GM12878 (cell line): ENCODE measurements at regions not wholly inside any gene's neighbourhood (a gene's known extent, or its start where the extent isn't known, plus 50 kb on each side); places are given as distances from the start of the nearest gene placed in this dataset.

ENCODE experiments used
- ATAC-seq: fragments of 200-7000 bp; cut with Tn5 transposase; 3 replicates; pipeline ENCODE4 v1.9.1; 2020; ENCODE audit warnings: mild to moderate bottlenecking, moderate library complexity
- BruUV-seq: library from RNA; stranded (reverse); fragments of 400-500 nt; replicated peaks from 2 replicates; lab custom pipeline; 2021; lab: Mats Ljungman, UMichigan
- CTCF ChIA-PET: fragments of 300-600 bp; sonication (Branson Sonifier 250); formaldehyde crosslinking; extraction: SDS; loops from one replicate; lab custom pipeline; 2021; ENCODE audit warnings: inconsistent platforms; lab: Yijun Ruan, JAX
- POLR2A ChIA-PET: fragments of 350-600 bp; formaldehyde crosslinking; extraction: SDS; loops from one replicate; lab custom pipeline; 2021; ENCODE audit warnings: inconsistent platforms; lab: Charles Lee
- RAD21 ChIA-PET: fragments of 300-600 bp; sonication (Branson Sonifier 250); formaldehyde crosslinking; loops from one replicate; lab custom pipeline; 2023; ENCODE audit warnings: antibody characterized with exemption; ENCODE audit not compliant: unreplicated experiment; lab: Charles Lee
- SMC1A ChIA-PET: fragments of 300-600 bp; sonication (Branson Sonifier 250); formaldehyde crosslinking; loops from one replicate; lab custom pipeline; 2023; ENCODE audit not compliant: unreplicated experiment, uncharacterized antibody; lab: Charles Lee
- DNase-seq: peaks from one replicate; pipeline ENCODE4 v3.0.0-alpha.2; 2011; ENCODE audit warnings: low read depth, low spot score
- FAIRE-seq: peaks from 3 replicates; lab custom pipeline; 2011; peaks lifted over from hg19 to GRCh38; lab: Jason Lieb, UNC
- H2AFZ ChIP-seq: 2 replicates; pipeline ENCODE4 v1.6.0; 2011; ENCODE audit warnings: low read depth, low read length, control low read depth; ENCODE audit not compliant: control insufficient read depth
- H3K27ac ChIP-seq: 2 replicates; pipeline ENCODE4 v1.5.1; 2011; ENCODE audit warnings: control low read depth; ENCODE audit not compliant: control insufficient read depth, insufficient read depth
- H3K27me3 ChIP-seq, 2 experiments: replicated peaks in 1 of 2; 2 replicates each; pipeline versions ENCODE4 v1.6.0 to v1.6.1; 2011; ENCODE audit warnings: low read length in 1 of 2; ENCODE audit not compliant: control insufficient read depth in 2 of 2, insufficient read depth in 2 of 2
- H3K36me3 ChIP-seq, 2 experiments: 2 replicates each; pipeline ENCODE4 v1.5.1; 2011; ENCODE audit warnings: low read length in 1 of 2; ENCODE audit not compliant: control insufficient read depth in 2 of 2, insufficient read depth in 2 of 2
- H3K4me1 ChIP-seq: 2 replicates; pipeline ENCODE4 v1.6.1; 2011; ENCODE audit warnings: mild to moderate bottlenecking, low read length, moderate library complexity, mixed read lengths; ENCODE audit not compliant: control insufficient read depth, insufficient read depth
- H3K4me2 ChIP-seq: 2 replicates; pipeline ENCODE4 v1.6.0; 2011; ENCODE audit warnings: control low read depth; ENCODE audit not compliant: control insufficient read depth, insufficient read depth
- H3K4me3 ChIP-seq: fragments of 200-600 bp; sonication (generic); 2 replicates; pipeline ENCODE4 v1.5.1; 2016
- H3K79me2 ChIP-seq: 2 replicates; pipeline ENCODE4 v1.6.0; 2011; ENCODE audit warnings: low read length; ENCODE audit not compliant: control insufficient read depth, insufficient read depth
- H3K9ac ChIP-seq: 2 replicates; pipeline ENCODE4 v1.8.0; 2011; ENCODE audit warnings: low read length, control low read depth, mixed read lengths; ENCODE audit not compliant: control insufficient read depth, insufficient read depth
- H3K9me3 ChIP-seq: replicated peaks from 3 replicates; pipeline ENCODE4 v1.5.1; 2011; ENCODE audit warnings: mild to moderate bottlenecking, low read length; ENCODE audit not compliant: control insufficient read depth, insufficient read depth
- H4K20me1 ChIP-seq: 2 replicates; pipeline ENCODE4 v1.6.0; 2011; ENCODE audit not compliant: control insufficient read depth, insufficient read depth
- CHD4 ChIP-seq: fragments of 200-600 bp; sonication (generic); IDR thresholded peaks from 2 replicates; pipeline ENCODE4 v1.6.1; 2016; ENCODE audit warnings: mild to moderate bottlenecking
- CUX1 ChIP-seq: IDR thresholded peaks from 2 replicates; pipeline ENCODE4 v1.6.1; 2012; ENCODE audit warnings: improper control_type of control experiment, low read depth, low read length; ENCODE audit not compliant: insufficient replicate concordance
- HCFC1 ChIP-seq: fragments of 150-350 bp; IDR thresholded peaks from 2 replicates; pipeline ENCODE4 v1.6.1; 2014; ENCODE audit warnings: low read length
- KAT2A ChIP-seq: conservative IDR thresholded peaks from 2 replicates; pipeline ENCODE4 v1.6.1; 2011; ENCODE audit warnings: low read depth, low read length; ENCODE audit not compliant: control insufficient read depth
- WGBS: methylation state at CpG from one replicate; pipeline ENCODE4 v1.1.6; 2016; ENCODE audit warnings: low lambda C conversion rate; ENCODE audit not compliant: insufficient replicate concordance, insufficient coverage; ENCODE audit errors: missing lambda C conversion rate; 5-methylcytosine and 5-hydroxymethylcytosine counted together
- in situ Hi-C: fragments of 300-500 bp; cut with MboI; formaldehyde crosslinking; loops from 9 replicates; pipeline ENCODE4 v1.14.3; 2018; ENCODE audit warnings: mixed read lengths
- intact Hi-C: fragments of 100-400 bp; cut with micrococcal nuclease; formaldehyde crosslinking; loops from one replicate; pipeline ENCODE4 v1.14.2; 2022; ENCODE audit not compliant: unreplicated experiment
- TF ChIP-seq, protein P1 (sequence below): fragments of 450-650 bp; IDR thresholded peaks from 2 replicates; pipeline ENCODE4 v1.6.1; 2018; ENCODE audit warnings: mild to moderate bottlenecking, low read depth, moderate library complexity; ENCODE audit not compliant: partially characterized antibody

- no TSS peak for BruUV-seq
- WGBS = 95% methylated on average over 1 of the region's 1 CpG
- in situ Hi-C loops (no loop called here), intact Hi-C loops (no loop called here)
- no peak overlapping the region for H3K9ac ChIP-seq
- ChIA-PET POLR2A (no interaction called here), CTCF (interaction anchor here (1.5 kb wide), 1 partner anchor 13 kb away, joined by 5 read pairs; no protein-coding TSS in a partner anchor), RAD21 (interaction anchor here (2.1 kb wide), 1 partner anchor 400 kb away, joined by 5 read pairs; no protein-coding TSS in a partner anchor), SMC1A (no interaction called here)
- H2AFZ ChIP-seq = no peak overlapping the region
- no peaks in the 10 kb centered on the region for H3K79me2 ChIP-seq
- FAIRE-seq (no peak), ATAC-seq (no peak), DNase-seq (no peak)
- no peaks in the 10 kb centered on the region for H3K4me1 ChIP-seq
- H3K9me3 ChIP-seq = no peaks in the 10 kb centered on the region
- no peak overlapping the region for H3K4me2 ChIP-seq
- H4K20me1 ChIP-seq = no peaks in the 10 kb centered on the region
- H3K4me3 ChIP-seq = no peak overlapping the region
- H3K27ac ChIP-seq = no peak overlapping the region
- H3K36me3 ChIP-seq = no peaks in the 10 kb centered on the region
- no peak for TF ChIP-seq KAT2A
- TF ChIP-seq, protein P1, sequence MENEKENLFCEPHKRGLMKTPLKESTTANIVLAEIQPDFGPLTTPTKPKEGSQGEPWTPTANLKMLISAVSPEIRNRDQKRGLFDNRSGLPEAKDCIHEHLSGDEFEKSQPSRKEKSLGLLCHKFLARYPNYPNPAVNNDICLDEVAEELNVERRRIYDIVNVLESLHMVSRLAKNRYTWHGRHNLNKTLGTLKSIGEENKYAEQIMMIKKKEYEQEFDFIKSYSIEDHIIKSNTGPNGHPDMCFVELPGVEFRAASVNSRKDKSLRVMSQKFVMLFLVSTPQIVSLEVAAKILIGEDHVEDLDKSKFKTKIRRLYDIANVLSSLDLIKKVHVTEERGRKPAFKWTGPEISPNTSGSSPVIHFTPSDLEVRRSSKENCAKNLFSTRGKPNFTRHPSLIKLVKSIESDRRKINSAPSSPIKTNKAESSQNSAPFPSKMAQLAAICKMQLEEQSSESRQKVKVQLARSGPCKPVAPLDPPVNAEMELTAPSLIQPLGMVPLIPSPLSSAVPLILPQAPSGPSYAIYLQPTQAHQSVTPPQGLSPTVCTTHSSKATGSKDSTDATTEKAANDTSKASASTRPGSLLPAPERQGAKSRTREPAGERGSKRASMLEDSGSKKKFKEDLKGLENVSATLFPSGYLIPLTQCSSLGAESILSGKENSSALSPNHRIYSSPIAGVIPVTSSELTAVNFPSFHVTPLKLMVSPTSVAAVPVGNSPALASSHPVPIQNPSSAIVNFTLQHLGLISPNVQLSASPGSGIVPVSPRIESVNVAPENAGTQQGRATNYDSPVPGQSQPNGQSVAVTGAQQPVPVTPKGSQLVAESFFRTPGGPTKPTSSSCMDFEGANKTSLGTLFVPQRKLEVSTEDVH = no peak
- no peak for TF ChIP-seq CUX1
- no peak for TF ChIP-seq HCFC1
- TF ChIP-seq CHD4 = no peak
- H3K27me3 ChIP-seq = no peaks in the 10 kb centered on the region
These were observed 335.3 kb downstream of the IL20RB start for GRCh38 chr3:137293086-137293485.
